Ovary (tissue), 7 donors: ENCODE measurements at regions not wholly inside any gene's neighbourhood (a gene's known extent, or its start where the extent isn't known, plus 50 kb on each side); places are given as distances from the start of the nearest gene placed in this dataset.

ENCODE experiments used
- DNase-seq, 5 donors: peaks; one replicate each; pipeline ENCODE4 v3.0.0-alpha.2; 2019 to 2020
- H3K27ac ChIP-seq, 2 donors: fragments of 200-600 bp; one replicate each; pipeline versions ENCODE4 v1.5.1 to v1.8.0; 2019 to 2022
- H3K27me3 ChIP-seq: fragments of 200-600 bp; one replicate; pipeline ENCODE4 v1.8.0; 2022
- H3K36me3 ChIP-seq: fragments of 200-600 bp; sonication (generic); one replicate; pipeline ENCODE4 v1.5.1; 2019
- H3K4me1 ChIP-seq: one replicate; pipeline ENCODE4 v1.8.1; 2013; ENCODE audit warnings: mild to moderate bottlenecking, moderate library complexity; ENCODE audit not compliant: insufficient read depth
- H3K4me3 ChIP-seq: fragments of 200-600 bp; sonication (generic); one replicate; pipeline ENCODE4 v1.5.1; 2017
- H3K9me3 ChIP-seq, 2 donors: fragments of 200-600 bp in 1 of 2; sonication (generic) in 1 of 2; one replicate each; pipeline versions ENCODE4 v1.5.1 to v1.8.1; 2013 to 2019; ENCODE audit warnings: mild to moderate bottlenecking in 1 of 2, moderate library complexity in 1 of 2
- EP300 ChIP-seq: sonication (generic); formaldehyde crosslinking; IDR thresholded peaks from one replicate; pipeline ENCODE4 v1.6.1; 2017; ENCODE audit warnings: antibody characterized with exemption
- POLR2A ChIP-seq: fragments of 450-650 bp; IDR thresholded peaks from one replicate; pipeline ENCODE4 v1.6.1; 2017; ENCODE audit warnings: antibody characterized with exemption, mild to moderate bottlenecking, moderate library complexity
- WGBS, 3 donors: extraction: QIAGEN DNeasy Blood & Tissue Kit in 1 of 3; methylation state at CpG; one replicate each; pipeline versions ENCODE4 v1.1.5 to v1.1.7; 2013 to 2017; 5-methylcytosine and 5-hydroxymethylcytosine counted together
- intact Hi-C, 4 donors: fragments of 100-400 bp; cut with DNase I; formaldehyde crosslinking; loops; one replicate each; pipeline versions ENCODE4 v1.11.0 to v1.15.1; 2022 to 2023
- TF ChIP-seq, protein P1 (sequence below), 3 donors: fragments of 450-650 bp in 2 of 3; fragments of 200-600 bp in 1 of 3; IDR thresholded peaks; one replicate each; pipeline versions ENCODE4 v1.5.1 to v1.8.0; 2016 to 2022; ENCODE audit warnings: antibody characterized with exemption in 3 of 3, mild to moderate bottlenecking in 1 of 3
- donor health status: DM: no; HTN: no; CAD: no; lungs with moderate emphysema.
- donor health status: DM: no; HTN: no; CAD: no.
- donor health status: Bipolar disorder and iron deficiency.
- donor health status: DM: no; HTN: no; CAD: no.
- donor health status: DM: yes; HTN: yes; CAD: no.

DNA sequence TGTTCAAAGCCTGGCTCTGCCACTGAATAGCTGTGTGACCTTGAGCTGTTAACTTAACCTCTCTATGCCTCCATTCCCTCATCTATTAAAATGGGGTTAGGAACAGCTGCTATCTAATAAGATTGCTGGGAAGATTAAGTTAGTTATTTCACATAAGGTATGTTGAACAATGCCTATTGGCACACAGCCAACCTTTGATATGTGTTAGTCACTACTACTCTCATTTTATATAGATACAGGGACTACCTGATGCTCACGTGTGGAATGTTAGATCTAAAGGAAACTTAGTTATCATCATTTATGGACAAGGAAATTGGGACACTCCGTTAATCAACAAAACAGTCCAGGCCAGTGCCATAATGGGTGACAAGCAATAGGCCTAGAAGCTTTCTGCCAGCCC, 332.4 kb upstream of the PPP2R3A start:
- Histone ChIP-seq H3K4me3 (no peak overlapping the region), H3K27me3 (no peaks in the 10 kb centered on the region), H3K27ac (no peak overlapping the region), H3K9me3 (no peaks in the 10 kb centered on the region), H3K36me3 (no peaks in the 10 kb centered on the region), H3K4me1 (no peaks in the 10 kb centered on the region)
- no peak for DNase-seq
- WGBS, 3 donors: 76 to 88% (median 82%) methylated on average over 2 of the region's 2 CpGs
- no peak for TF ChIP-seq POLR2A
- TF ChIP-seq, protein P1, sequence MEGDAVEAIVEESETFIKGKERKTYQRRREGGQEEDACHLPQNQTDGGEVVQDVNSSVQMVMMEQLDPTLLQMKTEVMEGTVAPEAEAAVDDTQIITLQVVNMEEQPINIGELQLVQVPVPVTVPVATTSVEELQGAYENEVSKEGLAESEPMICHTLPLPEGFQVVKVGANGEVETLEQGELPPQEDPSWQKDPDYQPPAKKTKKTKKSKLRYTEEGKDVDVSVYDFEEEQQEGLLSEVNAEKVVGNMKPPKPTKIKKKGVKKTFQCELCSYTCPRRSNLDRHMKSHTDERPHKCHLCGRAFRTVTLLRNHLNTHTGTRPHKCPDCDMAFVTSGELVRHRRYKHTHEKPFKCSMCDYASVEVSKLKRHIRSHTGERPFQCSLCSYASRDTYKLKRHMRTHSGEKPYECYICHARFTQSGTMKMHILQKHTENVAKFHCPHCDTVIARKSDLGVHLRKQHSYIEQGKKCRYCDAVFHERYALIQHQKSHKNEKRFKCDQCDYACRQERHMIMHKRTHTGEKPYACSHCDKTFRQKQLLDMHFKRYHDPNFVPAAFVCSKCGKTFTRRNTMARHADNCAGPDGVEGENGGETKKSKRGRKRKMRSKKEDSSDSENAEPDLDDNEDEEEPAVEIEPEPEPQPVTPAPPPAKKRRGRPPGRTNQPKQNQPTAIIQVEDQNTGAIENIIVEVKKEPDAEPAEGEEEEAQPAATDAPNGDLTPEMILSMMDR (IDR thresholded peaks at IDR 0.05): no peak
- no peak for TF ChIP-seq EP300
- intact Hi-C loops: no loop called here

DNA sequence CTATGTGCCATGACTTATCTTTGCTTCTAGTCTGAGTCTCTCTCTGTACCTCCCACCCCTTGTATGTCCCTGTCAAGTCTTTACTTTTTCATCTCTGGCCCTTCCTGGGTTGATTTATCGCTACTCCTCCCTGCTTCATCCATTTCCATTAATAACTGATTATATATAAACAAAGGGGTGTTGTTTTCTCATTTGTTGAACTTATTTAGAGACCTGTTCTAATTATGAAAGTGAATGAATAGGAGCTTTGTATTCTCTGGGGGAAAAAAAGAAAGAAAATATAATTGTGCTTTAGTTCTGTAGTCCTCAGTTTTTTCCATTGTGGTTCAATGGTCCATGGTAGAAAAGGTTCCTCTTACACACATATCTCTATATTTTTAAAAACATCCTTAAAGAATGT, 328.9 kb upstream of the PPP2R3A start:
- Histone ChIP-seq H3K27me3 (no peaks in the 10 kb centered on the region), H3K4me3 (no peak overlapping the region), H3K36me3 (no peaks in the 10 kb centered on the region), H3K4me1 (no peaks in the 10 kb centered on the region), H3K27ac (no peak overlapping the region), H3K9me3 (no peaks in the 10 kb centered on the region)
- TF ChIP-seq EP300 (no peak), POLR2A (no peak)
- TF ChIP-seq, protein P1 (IDR thresholded peaks at IDR 0.05): no peak
- DNase-seq: no peak
- intact Hi-C loops: no loop called here
- WGBS, 3 donors: 78 to 81% (median 80%) methylated on average over 1 of the region's 1 CpG

DNA sequence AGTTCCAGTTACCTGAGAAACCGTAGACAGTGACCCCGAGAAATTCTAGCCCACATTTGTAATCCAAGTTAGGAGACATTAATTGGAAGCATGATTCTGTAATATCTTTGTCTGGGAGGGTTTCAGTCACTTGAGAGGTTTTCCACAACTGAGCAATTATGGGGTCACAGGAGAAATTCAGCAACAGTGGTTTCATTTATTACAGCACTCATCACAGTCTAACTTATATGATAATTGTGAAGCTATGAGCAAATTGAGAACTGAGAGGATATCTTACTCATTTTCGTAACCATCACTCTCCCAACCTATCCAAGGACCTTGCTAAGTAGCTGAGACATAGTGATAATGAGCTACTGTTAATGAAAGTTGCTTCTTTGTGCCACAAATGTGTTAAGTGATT, 328.5 kb upstream of the PPP2R3A start:
- 63 to 66% (median 64%) methylated on average over 3 of the region's 3 CpGs for WGBS, 3 donors
- no peaks in the 10 kb centered on the region for H3K9me3 ChIP-seq
- TF ChIP-seq, protein P1 (IDR thresholded peaks at IDR 0.05): no peak
- no peak for TF ChIP-seq POLR2A
- TF ChIP-seq EP300: no peak
- H3K36me3 ChIP-seq: no peaks in the 10 kb centered on the region
- intact Hi-C loops: no loop called here
- no peaks in the 10 kb centered on the region for H3K27me3 ChIP-seq
- no peaks in the 10 kb centered on the region for H3K4me1 ChIP-seq
- H3K27ac ChIP-seq: no peak overlapping the region
- no peak for DNase-seq
- H3K4me3 ChIP-seq: no peak overlapping the region

DNA sequence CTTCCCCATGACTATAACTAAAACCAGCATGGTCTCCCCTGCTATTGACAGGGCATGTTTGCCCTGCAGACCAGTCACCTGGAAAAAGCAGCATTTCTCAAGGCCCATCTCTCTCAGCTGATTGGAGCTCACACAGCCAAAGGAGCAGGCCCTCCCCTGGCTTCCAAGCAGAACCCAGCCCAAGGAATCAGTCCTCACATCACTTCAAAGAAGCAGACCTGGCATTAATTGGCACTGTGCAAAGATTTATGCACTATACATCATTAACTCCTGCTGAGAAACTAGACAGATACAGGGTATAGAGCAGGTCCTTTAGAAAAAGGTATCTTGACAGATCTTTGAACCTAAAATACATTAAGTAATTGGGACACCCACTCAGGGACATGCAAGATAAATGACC, 323.8 kb upstream of the PPP2R3A start:
- no peak overlapping the region for H3K27ac ChIP-seq
- no peaks in the 10 kb centered on the region for H3K4me1 ChIP-seq
- H3K9me3 ChIP-seq: no peaks in the 10 kb centered on the region
- no peak overlapping the region for H3K4me3 ChIP-seq
- no peaks in the 10 kb centered on the region for H3K27me3 ChIP-seq
- intact Hi-C loops: no loop called here
- H3K36me3 ChIP-seq: no peaks in the 10 kb centered on the region
- TF ChIP-seq POLR2A: no peak
- no peak for TF ChIP-seq EP300
- DNase-seq: no peak

DNA sequence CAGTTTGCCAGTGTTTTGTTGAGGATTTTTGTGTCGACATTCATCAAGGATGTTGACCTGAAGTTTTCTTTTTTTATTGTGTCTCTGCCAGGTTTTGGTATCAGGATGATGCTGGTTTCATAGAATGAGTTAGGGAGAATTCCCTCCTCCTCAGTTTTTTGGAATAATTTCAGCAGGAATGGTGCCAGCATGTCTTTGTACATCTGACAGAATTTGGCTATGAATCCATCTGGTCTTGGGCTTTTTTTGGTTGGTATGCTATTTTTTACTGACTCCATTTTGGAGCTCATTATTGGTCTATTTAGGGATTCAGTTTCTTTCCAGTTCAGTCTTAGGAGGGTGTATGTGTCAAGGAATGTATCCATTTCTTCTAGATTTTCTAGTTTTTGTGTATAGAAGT, 320.0 kb upstream of the PPP2R3A start:
- no peak for DNase-seq
- no peak for TF ChIP-seq EP300
- TF ChIP-seq, protein P1 (IDR thresholded peaks at IDR 0.05): no peak
- TF ChIP-seq POLR2A: no peak
- intact Hi-C loops: no loop called here
- Histone ChIP-seq H3K27ac (no peak overlapping the region), H3K4me1 (no peaks in the 10 kb centered on the region), H3K27me3 (no peaks in the 10 kb centered on the region), H3K9me3 (no peaks in the 10 kb centered on the region), H3K36me3 (no peaks in the 10 kb centered on the region), H3K4me3 (no peak overlapping the region)
- 52 to 81% (median 52%) methylated on average over 1 of the region's 1 CpG for WGBS, 3 donors
